ENCODE measurements at regions not wholly inside any gene's neighbourhood (a gene's known extent, or its start where the extent isn't known, plus 50 kb on each side); places are given as distances from the start of the nearest gene placed in this dataset.

- no peak overlapping the region for H3K4me3 Mint-ChIP-seq
- no peaks in the 10 kb centered on the region for H3K4me1 Mint-ChIP-seq (ENCODE audit: low read depth)
- no peaks in the 10 kb centered on the region for H3K9me3 Mint-ChIP-seq
- peaks cover 44% of the 10 kb centered on the region for H3K27me3 Mint-ChIP-seq (ENCODE audit: insufficient read depth)
- no peak for DNase-seq
- TF ChIP-seq CTCF (IDR thresholded peaks at IDR 0.05): no peak
- H3K36me3 Mint-ChIP-seq (ENCODE audit: low read depth): no peaks in the 10 kb centered on the region
- no peak overlapping the region for H3K27ac Mint-ChIP-seq
These were observed 61.3 kb downstream of the UNCX start for GRCh38 chr7:1293950-1294411.

GRCh38 chr7:1295776-1296355 is 63.2 kb downstream of the UNCX start:
- no peak for TF ChIP-seq CTCF (IDR thresholded peaks at IDR 0.05)
- Mint-ChIP-seq H3K4me3 (no peak overlapping the region), H3K27me3 (ENCODE audit: insufficient read depth) (peaks cover 39% of the 10 kb centered on the region), H3K9me3 (no peaks in the 10 kb centered on the region), H3K27ac (no peak overlapping the region), H3K36me3 (ENCODE audit: low read depth) (no peaks in the 10 kb centered on the region), H3K4me1 (ENCODE audit: low read depth) (no peaks in the 10 kb centered on the region)
- no peak for DNase-seq

- Mint-ChIP-seq H3K36me3 (ENCODE audit: low read depth) (no peaks in the 10 kb centered on the region), H3K4me3 (no peak overlapping the region), H3K27me3 (ENCODE audit: insufficient read depth) (peaks cover 40% of the 10 kb centered on the region), H3K9me3 (no peaks in the 10 kb centered on the region), H3K4me1 (ENCODE audit: low read depth) (no peaks in the 10 kb centered on the region), H3K27ac (no peak overlapping the region)
- TF ChIP-seq CTCF (IDR thresholded peaks at IDR 0.05): no peak
- DNase-seq: no peak
These were observed 63.8 kb downstream of the UNCX start for GRCh38 chr7:1296356-1296981.

- Mint-ChIP-seq H3K36me3 (ENCODE audit: low read depth) (no peaks in the 10 kb centered on the region), H3K27ac (no peak overlapping the region)
- no peak for TF ChIP-seq CTCF (IDR thresholded peaks at IDR 0.05)
These were observed 64.6 kb downstream of the UNCX start for GRCh38 chr7:1297017-1297960.

GRCh38 chr7:1298051-1298930 is 65.6 kb downstream of the UNCX start:
- Mint-ChIP-seq H3K4me1 (ENCODE audit: low read depth) (no peaks in the 10 kb centered on the region), H3K27ac (no peak overlapping the region), H3K36me3 (ENCODE audit: low read depth) (no peaks in the 10 kb centered on the region), H3K27me3 (ENCODE audit: insufficient read depth) (peaks cover 35% of the 10 kb centered on the region), H3K9me3 (no peaks in the 10 kb centered on the region), H3K4me3 (no peak overlapping the region)
- no peak for DNase-seq
- no peak for TF ChIP-seq CTCF (IDR thresholded peaks at IDR 0.05)

More at GRCh38 chr7:1297017-1297960, 64.6 kb downstream of the UNCX start:
- Mint-ChIP-seq H3K4me1 (ENCODE audit: low read depth) (no peaks in the 10 kb centered on the region), H3K9me3 (no peaks in the 10 kb centered on the region), H3K4me3 (no peak overlapping the region), H3K27me3 (ENCODE audit: insufficient read depth) (peaks cover 38% of the 10 kb centered on the region)
- DNase-seq: no peak
